Fibroblast of pulmonary artery (primary cell): ENCODE measurements at regions not wholly inside any gene's neighbourhood (a gene's known extent, or its start where the extent isn't known, plus 50 kb on each side); places are given as distances from the start of the nearest gene placed in this dataset.
A peak's percentile ranks its signal among the peaks of the same experiment; 100 is the strongest.
"Not testable (repeated sequence)": the region's sequence is repeated elsewhere in the genome, so short reads cannot be mapped to it uniquely, and the experiment has no call there.

Source experiments
- DNase-seq: peaks from one replicate; pipeline ENCODE4 v3.0.0-alpha.2; 2010; ENCODE audit warnings: low read depth
- H3K4me3 ChIP-seq: replicated peaks from 2 replicates; pipeline ENCODE4 v1.5.1; 2011; ENCODE audit warnings: low read depth, mild to moderate bottlenecking, control low read depth, low read length, moderate library complexity
- TF ChIP-seq, protein P1 (sequence below): IDR thresholded peaks from 2 replicates; pipeline ENCODE4 v1.5.1; 2011; ENCODE audit warnings: mild to moderate bottlenecking, control low read depth, low read length, inconsistent platforms; ENCODE audit errors: missing control alignments

DNA sequence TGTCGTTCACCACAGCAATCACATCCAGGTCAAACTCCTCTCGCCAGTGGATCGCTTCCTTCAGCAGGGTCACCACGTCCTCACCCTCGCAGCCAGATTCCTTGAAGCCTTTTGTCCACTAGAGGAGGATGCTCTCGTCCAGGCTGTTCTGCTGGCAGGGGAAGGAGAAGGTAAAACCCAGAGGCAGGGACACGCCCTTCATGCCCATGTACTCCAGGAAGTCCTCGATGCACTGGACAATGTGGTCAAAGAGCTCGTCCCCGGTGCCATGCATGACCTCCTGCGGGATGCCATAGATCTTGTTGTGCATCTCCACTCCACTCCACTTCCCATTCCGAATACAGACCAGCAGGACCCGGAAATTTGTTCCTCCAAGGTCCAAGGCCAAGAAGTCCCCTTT, 152.4 kb downstream of the TENT5D start:
- H3K4me3 ChIP-seq = no peak overlapping the region

DNA sequence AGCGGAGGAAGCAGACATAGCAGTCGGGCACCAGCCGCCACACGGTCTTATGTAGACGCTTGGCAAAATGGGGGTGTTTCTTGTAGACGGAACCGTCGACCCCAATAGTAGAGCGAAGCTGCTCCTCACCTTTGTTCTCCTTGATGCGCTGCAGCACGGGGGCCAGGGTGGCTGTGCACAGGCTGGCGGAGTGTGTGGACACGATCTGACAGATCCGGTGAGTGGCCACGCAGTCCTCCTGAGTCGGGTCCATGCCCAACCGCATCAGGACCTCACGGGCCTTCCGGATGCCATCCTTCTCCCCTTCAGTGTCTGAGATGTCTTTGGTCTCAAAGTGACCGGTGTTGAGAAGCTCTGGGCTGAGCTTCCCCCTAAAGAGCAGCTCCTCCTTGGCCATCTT, 153.0 kb downstream of the TENT5D start:
- H3K4me3 ChIP-seq = no peak overlapping the region
- no peak for DNase-seq
- TF ChIP-seq, protein P1, sequence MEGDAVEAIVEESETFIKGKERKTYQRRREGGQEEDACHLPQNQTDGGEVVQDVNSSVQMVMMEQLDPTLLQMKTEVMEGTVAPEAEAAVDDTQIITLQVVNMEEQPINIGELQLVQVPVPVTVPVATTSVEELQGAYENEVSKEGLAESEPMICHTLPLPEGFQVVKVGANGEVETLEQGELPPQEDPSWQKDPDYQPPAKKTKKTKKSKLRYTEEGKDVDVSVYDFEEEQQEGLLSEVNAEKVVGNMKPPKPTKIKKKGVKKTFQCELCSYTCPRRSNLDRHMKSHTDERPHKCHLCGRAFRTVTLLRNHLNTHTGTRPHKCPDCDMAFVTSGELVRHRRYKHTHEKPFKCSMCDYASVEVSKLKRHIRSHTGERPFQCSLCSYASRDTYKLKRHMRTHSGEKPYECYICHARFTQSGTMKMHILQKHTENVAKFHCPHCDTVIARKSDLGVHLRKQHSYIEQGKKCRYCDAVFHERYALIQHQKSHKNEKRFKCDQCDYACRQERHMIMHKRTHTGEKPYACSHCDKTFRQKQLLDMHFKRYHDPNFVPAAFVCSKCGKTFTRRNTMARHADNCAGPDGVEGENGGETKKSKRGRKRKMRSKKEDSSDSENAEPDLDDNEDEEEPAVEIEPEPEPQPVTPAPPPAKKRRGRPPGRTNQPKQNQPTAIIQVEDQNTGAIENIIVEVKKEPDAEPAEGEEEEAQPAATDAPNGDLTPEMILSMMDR = no peak

More for the DNA sequence above, 152.4 kb downstream of the TENT5D start:
- TF ChIP-seq, protein P1 = no peak
- DNase-seq = no peak

DNA sequence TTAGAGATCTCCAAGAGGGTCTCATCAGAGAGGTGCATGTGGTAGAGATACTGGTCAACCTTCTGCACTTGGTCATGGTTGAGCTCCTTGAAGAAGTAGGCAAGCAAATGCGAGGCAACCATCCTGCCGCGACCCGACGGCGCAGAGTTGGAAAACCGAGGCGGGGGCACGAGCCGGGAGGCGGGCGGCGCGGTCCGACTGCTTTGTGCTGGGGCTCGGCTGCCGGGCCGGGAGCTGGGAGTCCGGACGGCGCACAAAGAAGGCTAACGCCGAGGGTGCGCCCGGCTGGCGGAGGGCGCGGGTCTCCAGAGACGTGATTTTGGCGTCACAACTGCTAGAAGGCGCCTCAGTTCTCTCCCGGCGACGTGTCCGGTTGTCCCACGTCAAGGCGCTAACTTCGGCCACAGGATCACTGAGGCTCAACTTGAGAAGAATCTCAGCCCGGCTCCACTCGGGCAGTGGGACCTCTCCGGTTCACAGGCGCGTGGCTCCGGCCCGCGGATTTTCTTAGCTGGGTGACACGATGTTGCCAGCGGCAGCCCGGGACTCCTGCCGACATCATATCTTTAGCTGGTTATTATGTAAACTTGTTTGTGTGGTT, 154.3 kb downstream of the TENT5D start:
- DNase-seq, H3K4me3 ChIP-seq: not testable (repeated sequence)

DNA sequence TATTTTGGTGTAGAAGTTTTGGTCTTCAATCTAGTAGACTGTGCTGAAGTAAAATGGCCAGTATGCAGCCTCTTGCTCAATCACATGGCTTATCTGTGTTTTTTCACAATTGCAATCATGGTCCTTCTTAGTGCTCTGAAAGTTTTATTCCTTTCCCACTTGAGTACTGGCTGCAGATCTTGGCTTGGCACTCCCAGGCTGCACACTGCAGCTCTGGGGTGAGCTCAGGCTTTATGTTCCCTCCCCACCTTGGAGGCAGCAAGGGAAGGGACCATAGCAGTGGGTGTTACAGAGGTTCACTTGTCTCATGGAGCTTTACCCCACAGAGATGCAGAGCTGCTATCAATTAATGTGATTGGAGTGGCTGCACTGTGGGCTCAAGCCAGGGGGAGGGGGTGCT, 156.0 kb downstream of the TENT5D start:
- H3K4me3 ChIP-seq = no peak overlapping the region
- DNase-seq = no peak
- TF ChIP-seq, protein P1 = no peak

DNA sequence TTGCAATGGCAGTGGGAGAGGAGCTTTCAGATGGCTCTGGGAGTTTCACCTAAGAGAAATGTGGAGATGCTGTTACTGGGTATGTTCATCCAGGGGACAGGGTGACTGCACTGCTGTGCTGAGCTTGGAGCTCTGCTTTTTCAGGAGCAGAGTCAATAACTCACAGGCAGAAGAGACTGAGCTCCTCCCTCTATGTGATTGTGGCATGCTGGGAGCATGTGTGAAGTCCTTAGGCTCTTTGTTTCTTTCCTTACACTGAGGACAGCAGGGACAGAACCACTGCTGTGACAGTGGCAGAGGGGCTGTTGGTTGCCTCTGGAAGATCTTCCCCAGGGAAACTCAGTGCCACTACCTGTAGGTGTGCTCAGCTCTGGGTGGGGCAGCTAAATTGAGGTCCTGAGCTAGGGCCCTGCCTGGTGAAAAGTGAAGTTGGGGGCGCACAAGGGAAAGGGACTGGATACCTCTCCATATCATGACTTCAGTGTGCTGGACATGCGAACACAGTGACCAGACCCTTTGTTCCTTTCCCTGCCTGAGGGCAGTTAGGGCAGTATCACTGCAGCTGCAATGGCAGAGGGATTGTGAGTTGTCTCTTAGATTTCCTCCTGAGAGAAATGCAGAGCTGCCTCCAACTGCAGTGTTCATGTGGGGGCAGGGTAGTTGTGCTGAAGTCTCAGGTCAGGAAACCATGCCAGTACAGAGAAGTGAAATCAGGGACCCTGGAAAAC, 156.7 kb downstream of the TENT5D start:
- TF ChIP-seq, protein P1 = no peak
- no peak overlapping the region for H3K4me3 ChIP-seq
- no peak for DNase-seq

DNA sequence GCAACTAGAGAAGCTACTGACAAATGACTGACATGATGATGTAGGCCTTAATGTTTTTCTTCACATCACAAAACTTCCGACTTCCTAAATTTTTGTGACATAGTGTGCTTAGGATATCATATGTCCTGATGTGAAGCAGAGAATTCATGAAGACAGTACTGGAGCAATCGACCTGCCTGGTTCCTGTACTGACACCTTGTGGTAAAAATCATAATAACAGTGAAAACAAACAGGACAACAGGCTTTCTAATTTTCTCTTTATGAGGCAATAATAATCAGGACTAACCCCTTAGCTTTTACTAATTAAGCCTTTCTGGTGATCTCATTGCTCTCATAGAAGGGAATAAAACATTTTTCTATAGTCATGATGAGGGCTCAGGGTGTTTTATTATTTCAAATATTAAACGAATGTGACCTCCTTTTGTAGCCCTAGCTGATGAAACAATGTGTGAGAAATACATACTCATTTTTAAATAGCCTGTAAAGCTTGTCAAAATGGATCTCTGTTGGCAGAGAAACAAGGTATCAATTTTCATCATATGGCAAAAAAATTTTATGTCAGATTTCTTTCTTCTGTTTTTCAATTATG, 158.4 kb downstream of the TENT5D start:
- H3K4me3 ChIP-seq = no peak overlapping the region
- TF ChIP-seq, protein P1 = peak; percentile 53
- peak; percentile 37 for DNase-seq

DNA sequence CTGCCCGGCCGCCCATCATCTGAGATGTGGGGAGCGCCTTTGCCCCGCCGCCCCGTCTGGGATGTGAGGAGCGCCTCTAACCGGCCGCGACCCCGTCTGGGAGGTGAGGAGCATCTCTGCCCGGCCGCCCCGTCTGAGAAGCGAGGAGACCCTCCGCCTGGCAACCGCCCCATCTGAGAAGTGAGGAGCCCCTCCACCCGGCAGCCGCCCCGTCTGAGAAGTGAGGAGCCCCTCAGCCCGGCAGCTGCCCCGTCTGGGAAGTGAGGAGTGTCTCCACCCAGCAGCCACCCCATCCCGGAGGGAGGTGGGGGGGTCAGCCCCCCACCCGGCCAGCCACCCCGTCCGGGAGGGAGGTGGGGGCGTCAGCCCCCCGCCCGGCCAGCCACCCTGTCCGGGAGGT, 170.7 kb downstream of the TENT5D start:
- H3K4me3 ChIP-seq, DNase-seq: not testable (repeated sequence)
